HepG2 (cell line): ENCODE measurements at regions not wholly inside any gene's neighbourhood (a gene's known extent, or its start where the extent isn't known, plus 50 kb on each side); places are given as distances from the start of the nearest gene placed in this dataset.

Experiments
- ATAC-seq: fragments of 200-7000 bp; cut with Tn5 transposase; 3 replicates; pipeline ENCODE4 v1.9.1; 2020; ENCODE audit warnings: mild to moderate bottlenecking, moderate library complexity
- BruUV-seq: library from RNA; stranded (reverse); fragments of 400-500 nt; replicated peaks from 2 replicates; lab custom pipeline; 2021; lab: Mats Ljungman, UMichigan
- CTCF ChIA-PET: fragments of 300-600 bp; formaldehyde crosslinking; extraction: SDS; loops from one replicate; lab custom pipeline; 2021; ENCODE audit warnings: low total read pairs, inconsistent platforms, low intra/inter-chr PET ratio; lab: Yijun Ruan, JAX
- POLR2A ChIA-PET: fragments of 350-600 bp; sonication (Branson Sonifier 250); formaldehyde crosslinking; loops from one replicate; lab custom pipeline; 2020; ENCODE audit warnings: antibody characterized with exemption, inconsistent platforms; lab: Yijun Ruan, JAX
- DNase-seq: peaks from one replicate; pipeline ENCODE4 v3.0.0-alpha.2; 2015; ENCODE audit warnings: low spot score
- FAIRE-seq: peaks from 3 replicates; lab custom pipeline; 2011; peaks lifted over from hg19 to GRCh38; lab: Jason Lieb, UNC
- H2AFZ ChIP-seq: one replicate; pipeline ENCODE4 v1.6.1; 2011; ENCODE audit warnings: low read length, inconsistent platforms
- H3K27ac ChIP-seq: fragments of 300-600 bp; 3 replicates; pipeline ENCODE4 v1.8.0; 2011; ENCODE audit warnings: mixed run types, mild to moderate bottlenecking, mixed read lengths, low read length, inconsistent platforms; ENCODE audit not compliant: insufficient read depth; ENCODE audit errors: extremely low read length
- H3K27me3 ChIP-seq, 2 experiments: fragments of 200-600 bp in 1 of 2; 2 replicates in 1 of 2; 3 replicates in 1 of 2; pipeline versions ENCODE4 v1.6.0 to v1.8.0; 2011; ENCODE audit warnings: low read length in 2 of 2, mild to moderate bottlenecking in 2 of 2, moderate library complexity in 2 of 2, inconsistent platforms in 1 of 2; ENCODE audit not compliant: insufficient read depth in 2 of 2, control insufficient read depth in 1 of 2
- H3K36me3 ChIP-seq, 2 experiments: fragments of 200-600 bp in 1 of 2; replicated peaks in 1 of 2; 2 replicates in 1 of 2; 3 replicates in 1 of 2; pipeline versions ENCODE4 v1.5.1 to v1.8.0; 2011; ENCODE audit warnings: low read length in 2 of 2, inconsistent platforms in 1 of 2; ENCODE audit not compliant: insufficient read depth in 2 of 2, control insufficient read depth in 1 of 2
- H3K4me1 ChIP-seq: 2 replicates; pipeline ENCODE4 v1.5.1; 2012; ENCODE audit warnings: low read length, inconsistent platforms; ENCODE audit not compliant: insufficient read depth
- H3K4me2 ChIP-seq: 2 replicates; pipeline ENCODE4 v1.6.0; 2011; ENCODE audit warnings: low read depth, low read length, inconsistent platforms
- H3K4me3 ChIP-seq, 3 experiments: fragments of 200-600 bp in 1 of 3; sonication (generic), shearing (Covaris generic) in 1 of 3; replicated peaks in 1 of 3; 2 replicates each; pipeline ENCODE4 v1.5.1; 2011 to 2016; ENCODE audit warnings: low read length in 3 of 3, inconsistent platforms in 2 of 3, low read depth in 2 of 3, mild to moderate bottlenecking in 2 of 3, control low read depth in 1 of 3, mixed read lengths in 1 of 3; ENCODE audit not compliant: insufficient read depth in 1 of 3
- H3K79me2 ChIP-seq: one replicate; pipeline ENCODE4 v1.6.1; 2011; ENCODE audit warnings: low read length, inconsistent platforms; ENCODE audit not compliant: insufficient read depth
- H3K9ac ChIP-seq: 2 replicates; pipeline ENCODE4 v1.6.0; 2011; ENCODE audit warnings: mild to moderate bottlenecking, low read depth, low read length, inconsistent platforms; ENCODE audit not compliant: insufficient read depth
- H3K9me3 ChIP-seq: 2 replicates; pipeline ENCODE4 v1.5.1; 2012; ENCODE audit warnings: mild to moderate bottlenecking, low read length
- H4K20me1 ChIP-seq: 2 replicates; pipeline ENCODE4 v1.6.0; 2011; ENCODE audit warnings: inconsistent platforms, mild to moderate bottlenecking, low read length, moderate library complexity; ENCODE audit not compliant: insufficient read depth
- ADNP ChIP-seq: sonication (generic); formaldehyde crosslinking; IDR thresholded peaks from 2 replicates; pipeline ENCODE4 v1.4.0; 2020; ENCODE audit warnings: missing genetic modification reagents
- FIP1L1 ChIP-seq: fragments of 200-400 bp; formaldehyde crosslinking; IDR thresholded peaks from 2 replicates; pipeline ENCODE4 v1.6.1; 2018; ENCODE audit warnings: low read depth, mild to moderate bottlenecking, low read length, moderate library complexity, borderline replicate concordance; ENCODE audit not compliant: insufficient read depth
- MAFK ChIP-seq, 2 experiments: IDR thresholded peaks in 1 of 2; conservative IDR thresholded peaks in 1 of 2; 2 replicates each; pipeline ENCODE4 v1.6.1; 2011; ENCODE audit warnings: improper control_type of control experiment in 2 of 2, low read length in 2 of 2
- SIX1 ChIP-seq: sonication (generic); formaldehyde crosslinking; IDR thresholded peaks from 2 replicates; pipeline ENCODE4 v1.4.0; 2020; ENCODE audit warnings: missing genetic modification reagents, borderline replicate concordance
- SMAD3 ChIP-seq: sonication (generic); formaldehyde crosslinking; IDR thresholded peaks from 2 replicates; pipeline ENCODE4 v1.4.0; 2020; ENCODE audit warnings: missing genetic modification reagents
- SRF ChIP-seq: IDR thresholded peaks from 2 replicates; pipeline ENCODE4 v1.6.1; 2011; ENCODE audit warnings: mild to moderate bottlenecking, low read depth, low read length, moderate library complexity
- ZNF619 ChIP-seq: sonication (generic); formaldehyde crosslinking; IDR thresholded peaks from 2 replicates; pipeline ENCODE4 v1.4.0; 2020; ENCODE audit warnings: mild to moderate bottlenecking, missing genetic modification reagents
- ZNF629 ChIP-seq: sonication (generic); formaldehyde crosslinking; conservative IDR thresholded peaks from 2 replicates; pipeline ENCODE4 v1.5.0; 2020; ENCODE audit warnings: missing genetic modification reagents
- ZNF75D ChIP-seq: sonication (generic); formaldehyde crosslinking; IDR thresholded peaks from 2 replicates; pipeline ENCODE4 v1.8.1; 2023; ENCODE audit warnings: missing genetic modification reagents, mild to moderate bottlenecking, borderline replicate concordance
- WGBS: methylation state at CpG from one replicate; pipeline ENCODE4 v1.1.6; 2017; ENCODE audit warnings: low lambda C conversion rate; 5-methylcytosine and 5-hydroxymethylcytosine counted together
- in situ Hi-C: cut with HindIII; loops from 2 replicates; pipeline ENCODE4 v1.10.0; 2017; ENCODE audit warnings: low pct_unique_long_range_greater_than_20kb; ENCODE audit not compliant: extremely low pct_ligation_motif_present
- intact Hi-C: fragments of 100-400 bp; cut with micrococcal nuclease; formaldehyde crosslinking; loops from one replicate; pipeline ENCODE4 v1.10.0; 2022; ENCODE audit not compliant: unreplicated experiment
- TF ChIP-seq, protein P1 (sequence below), 2 experiments: fragments of 450-650 bp in 1 of 2; sonication (generic) in 1 of 2; formaldehyde crosslinking; IDR thresholded peaks; 2 replicates each; pipeline versions ENCODE4 v1.5.0 to v1.8.0; 2020 to 2022; ENCODE audit warnings: mild to moderate bottlenecking in 1 of 2, missing genetic modification reagents in 1 of 2
- TF ChIP-seq, protein P2 (sequence below): sonication (generic); formaldehyde crosslinking; IDR thresholded peaks from 2 replicates; pipeline ENCODE4 v1.4.0; 2020; ENCODE audit warnings: missing genetic modification reagents

DNA sequence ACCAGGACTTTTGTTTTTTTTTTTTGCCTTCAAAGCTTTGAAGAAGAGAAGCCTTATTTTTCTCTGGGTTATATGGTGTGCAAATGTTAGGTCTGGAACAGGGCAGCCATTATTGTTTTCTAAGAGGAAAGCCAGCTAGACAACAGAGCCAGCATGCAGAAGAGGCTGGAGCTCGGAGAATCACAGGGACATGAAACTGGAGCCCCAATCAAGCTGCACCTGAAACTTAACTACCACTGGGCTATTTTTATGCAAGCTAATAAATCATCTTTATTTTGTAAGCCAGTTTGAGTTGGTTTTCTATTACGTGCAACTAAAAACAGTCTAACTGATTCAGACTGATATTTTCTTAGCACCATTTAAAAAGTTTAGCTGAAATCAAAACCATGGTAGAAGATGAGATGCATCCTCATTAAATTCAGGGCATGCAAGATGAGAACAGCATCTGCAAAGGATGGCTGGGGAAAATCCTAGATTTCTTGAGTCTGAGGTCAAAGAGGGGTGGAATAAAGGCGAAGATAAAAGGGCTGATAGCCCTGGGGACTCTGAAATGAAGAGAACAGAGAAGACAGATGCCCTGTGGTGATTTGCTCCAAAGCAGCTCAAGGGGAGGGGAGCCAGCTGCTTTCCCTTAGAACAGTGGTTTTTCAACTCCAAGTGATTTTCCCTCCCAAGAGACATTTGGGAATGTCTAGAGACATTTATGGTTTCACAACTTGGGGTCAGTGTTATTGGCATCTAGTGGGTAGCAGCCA lies 177.1 kb upstream of the WSCD1 start:
- Histone ChIP-seq H3K4me3 (no peak overlapping the region), H3K27ac (no peak overlapping the region), H3K4me2 (no peak overlapping the region), H3K79me2 (no peaks in the 10 kb centered on the region), H3K9me3 (no peaks in the 10 kb centered on the region), H2AFZ (no peak overlapping the region), H3K4me1 (no peaks in the 10 kb centered on the region), H3K36me3 (no peaks in the 10 kb centered on the region), H3K27me3 (peaks cover 0 to 3% of the 10 kb centered on the region in 2 experiments; a peak in 1 of 5 replicates), H4K20me1 (no peaks in the 10 kb centered on the region), H3K9ac (no peak overlapping the region)
- ATAC-seq (no peak), DNase-seq (no peak), FAIRE-seq (no peak)
- POLR2A ChIA-PET = no interaction called here
- WGBS = 32% methylated on average over 3 of the region's 3 CpGs
- TF ChIP-seq SIX1 (CRISPR knock-in tag) = no peak
- CTCF ChIA-PET = no interaction called here
- BruUV-seq = no TSS peak
- intact Hi-C loops = no loop called here
- in situ Hi-C loops = no loop called here

DNA sequence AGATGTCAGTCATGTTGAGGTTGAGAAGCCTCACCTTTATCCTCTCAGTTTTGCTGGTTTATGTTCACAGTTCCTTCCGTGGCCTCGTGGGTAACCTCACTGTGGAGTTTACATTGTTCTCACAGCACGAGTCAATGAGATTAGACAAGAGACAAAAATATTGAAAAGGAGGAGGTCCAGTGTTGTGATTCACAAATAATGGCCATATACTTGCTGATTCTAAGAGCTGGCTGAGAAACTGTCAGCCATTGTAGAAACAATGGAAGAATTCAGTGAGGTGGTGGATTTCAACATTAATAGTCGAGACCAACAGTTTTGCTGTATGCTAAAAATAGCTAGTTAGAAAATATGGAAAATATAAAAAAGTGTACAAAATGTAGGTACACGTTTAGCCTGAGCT lies 176.4 kb upstream of the WSCD1 start:
- no peak overlapping the region for H2AFZ ChIP-seq
- H3K9me3 ChIP-seq = no peaks in the 10 kb centered on the region
- ATAC-seq = no peak
- in situ Hi-C loops = no loop called here
- intact Hi-C loops = no loop called here
- DNase-seq = no peak
- BruUV-seq = no TSS peak
- no peaks in the 10 kb centered on the region for H3K36me3 ChIP-seq
- no peak overlapping the region for H3K27ac ChIP-seq
- no peaks in the 10 kb centered on the region for H3K79me2 ChIP-seq
- no peak for FAIRE-seq
- no peak overlapping the region for H3K4me3 ChIP-seq
- no peak overlapping the region for H3K9ac ChIP-seq
- POLR2A ChIA-PET = no interaction called here
- H3K4me2 ChIP-seq = no peak overlapping the region
- WGBS = 2% methylated on average over 5 of the region's 5 CpGs
- CTCF ChIA-PET = no interaction called here
- H4K20me1 ChIP-seq = no peaks in the 10 kb centered on the region
- TF ChIP-seq ADNP (CRISPR knock-in tag) = no peak
- no peak for TF ChIP-seq ZNF619
- no peak for TF ChIP-seq SMAD3 (CRISPR knock-in tag)
- TF ChIP-seq MAFK (conservative IDR thresholded peaks at IDR 0.05 in 1 of 2, IDR thresholded peaks at IDR 0.05 in 1 of 2; ENCODE audit: low read length in 2 of 2) = no peak
- TF ChIP-seq FIP1L1 = no peak
- TF ChIP-seq, protein P1, sequence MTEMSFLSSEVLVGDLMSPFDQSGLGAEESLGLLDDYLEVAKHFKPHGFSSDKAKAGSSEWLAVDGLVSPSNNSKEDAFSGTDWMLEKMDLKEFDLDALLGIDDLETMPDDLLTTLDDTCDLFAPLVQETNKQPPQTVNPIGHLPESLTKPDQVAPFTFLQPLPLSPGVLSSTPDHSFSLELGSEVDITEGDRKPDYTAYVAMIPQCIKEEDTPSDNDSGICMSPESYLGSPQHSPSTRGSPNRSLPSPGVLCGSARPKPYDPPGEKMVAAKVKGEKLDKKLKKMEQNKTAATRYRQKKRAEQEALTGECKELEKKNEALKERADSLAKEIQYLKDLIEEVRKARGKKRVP (CRISPR knock-in tag; IDR thresholded peaks at IDR 0.05) = no peak
- TF ChIP-seq ZNF75D (CRISPR knock-in tag) = no peak
- TF ChIP-seq, protein P2, sequence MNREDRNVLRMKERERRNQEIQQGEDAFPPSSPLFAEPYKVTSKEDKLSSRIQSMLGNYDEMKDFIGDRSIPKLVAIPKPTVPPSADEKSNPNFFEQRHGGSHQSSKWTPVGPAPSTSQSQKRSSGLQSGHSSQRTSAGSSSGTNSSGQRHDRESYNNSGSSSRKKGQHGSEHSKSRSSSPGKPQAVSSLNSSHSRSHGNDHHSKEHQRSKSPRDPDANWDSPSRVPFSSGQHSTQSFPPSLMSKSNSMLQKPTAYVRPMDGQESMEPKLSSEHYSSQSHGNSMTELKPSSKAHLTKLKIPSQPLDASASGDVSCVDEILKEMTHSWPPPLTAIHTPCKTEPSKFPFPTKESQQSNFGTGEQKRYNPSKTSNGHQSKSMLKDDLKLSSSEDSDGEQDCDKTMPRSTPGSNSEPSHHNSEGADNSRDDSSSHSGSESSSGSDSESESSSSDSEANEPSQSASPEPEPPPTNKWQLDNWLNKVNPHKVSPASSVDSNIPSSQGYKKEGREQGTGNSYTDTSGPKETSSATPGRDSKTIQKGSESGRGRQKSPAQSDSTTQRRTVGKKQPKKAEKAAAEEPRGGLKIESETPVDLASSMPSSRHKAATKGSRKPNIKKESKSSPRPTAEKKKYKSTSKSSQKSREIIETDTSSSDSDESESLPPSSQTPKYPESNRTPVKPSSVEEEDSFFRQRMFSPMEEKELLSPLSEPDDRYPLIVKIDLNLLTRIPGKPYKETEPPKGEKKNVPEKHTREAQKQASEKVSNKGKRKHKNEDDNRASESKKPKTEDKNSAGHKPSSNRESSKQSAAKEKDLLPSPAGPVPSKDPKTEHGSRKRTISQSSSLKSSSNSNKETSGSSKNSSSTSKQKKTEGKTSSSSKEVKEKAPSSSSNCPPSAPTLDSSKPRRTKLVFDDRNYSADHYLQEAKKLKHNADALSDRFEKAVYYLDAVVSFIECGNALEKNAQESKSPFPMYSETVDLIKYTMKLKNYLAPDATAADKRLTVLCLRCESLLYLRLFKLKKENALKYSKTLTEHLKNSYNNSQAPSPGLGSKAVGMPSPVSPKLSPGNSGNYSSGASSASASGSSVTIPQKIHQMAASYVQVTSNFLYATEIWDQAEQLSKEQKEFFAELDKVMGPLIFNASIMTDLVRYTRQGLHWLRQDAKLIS (CRISPR knock-in tag) = no peak
- no peak for TF ChIP-seq SRF
- TF ChIP-seq ZNF629 (CRISPR knock-in tag) = no peak
- peaks cover 0 to 3% of the 10 kb centered on the region in 2 experiments; a peak in 1 of 5 replicates for H3K27me3 ChIP-seq
- H3K4me1 ChIP-seq = no peaks in the 10 kb centered on the region
